ENCODE measurements at regions not wholly inside any gene's neighbourhood (a gene's known extent, or its start where the extent isn't known, plus 50 kb on each side); places are given as distances from the start of the nearest gene placed in this dataset.

GRCh38 chr11:129738242-129738641 is 77.4 kb upstream of the TMEM45B start:
- TF ChIP-seq EZH2 (IDR thresholded peaks at IDR 0.05; ENCODE audit: borderline replicate concordance, insufficient read depth, low read depth, low read length, poor library complexity, severe bottlenecking) (no peak), CTCF (IDR thresholded peaks at IDR 0.05) (no peak)
- no peaks in the 10 kb centered on the region for H3K9me3 ChIP-seq (ENCODE audit: control extremely low read depth in 1 of 3, control insufficient read depth in 2 of 3, insufficient read depth in 1 of 3, low read length in 2 of 3)
- Mint-ChIP-seq H3K4me3 (no peak overlapping the region), H3K27me3 (peaks cover 39% of the 10 kb centered on the region), H3K9me3 (ENCODE audit: insufficient read depth) (peaks cover 4% of the 10 kb centered on the region), H3K27ac (no peak overlapping the region), H3K4me1 (no peaks in the 10 kb centered on the region)
- no peak overlapping the region for H3K9ac ChIP-seq (ENCODE audit: low read length)
- H3K27me3 ChIP-seq (replicated peaks in 1 of 4; ENCODE audit: control extremely low read depth in 1 of 4, control insufficient read depth in 3 of 4, insufficient read depth in 4 of 4, low read length in 3 of 4), result peaks cover 0 to 8% (median 0%) of the 10 kb centered on the region in 4 experiments
- no peak overlapping the region for H3K4me3 ChIP-seq (ENCODE audit: control extremely low read depth in 1 of 5, extremely low read depth in 1 of 5, insufficient read depth in 1 of 5, low read depth in 2 of 5, low read length in 4 of 5)
- H2AFZ ChIP-seq (ENCODE audit: insufficient read depth, low read depth, low read length, poor library complexity, severe bottlenecking), result no peak overlapping the region
- no peak for DNase-seq
- WGBS (ENCODE audit: insufficient coverage), result 71% methylated on average over 1 of the region's 2 CpGs
- no peak for ATAC-seq (ENCODE audit: low read depth)
- ChIA-PET CTCF (no interaction called here), POLR2A (no interaction called here)
- H4K20me1 ChIP-seq (ENCODE audit: control insufficient read depth, insufficient read depth, low read length, poor library complexity, severe bottlenecking), result no peaks in the 10 kb centered on the region
- intact Hi-C loops (cut with micrococcal nuclease), result no loop called here
- no peaks in the 10 kb centered on the region for H3K4me1 ChIP-seq (ENCODE audit: control insufficient read depth in 2 of 2, insufficient read depth in 2 of 2, low read length in 2 of 2)
- no peak overlapping the region for H3K27ac ChIP-seq (ENCODE audit: low read length in 2 of 2)
- H3K36me3 ChIP-seq (replicated peaks in 1 of 2; ENCODE audit: control extremely low read depth in 1 of 2, control insufficient read depth in 1 of 2, extremely low read depth in 1 of 2, insufficient read depth in 2 of 2, low read length in 1 of 2), result no peaks in the 10 kb centered on the region
- no peak overlapping the region for H3K4me2 ChIP-seq (replicated peaks; ENCODE audit: low read depth, low read length, poor library complexity, severe bottlenecking)
- H3K79me2 ChIP-seq (ENCODE audit: control insufficient read depth, insufficient read depth, low read length), result no peaks in the 10 kb centered on the region

- Histone ChIP-seq H3K4me2 (replicated peaks; ENCODE audit: low read depth, low read length, poor library complexity, severe bottlenecking) (no peak overlapping the region), H2AFZ (ENCODE audit: insufficient read depth, low read depth, low read length, poor library complexity, severe bottlenecking) (no peak overlapping the region), H3K27me3 (replicated peaks in 1 of 4; ENCODE audit: control extremely low read depth in 1 of 4, control insufficient read depth in 3 of 4, insufficient read depth in 4 of 4, low read length in 3 of 4) (peaks cover 0 to 8% (median 0%) of the 10 kb centered on the region in 4 experiments), H3K4me3 (ENCODE audit: control extremely low read depth in 1 of 5, extremely low read depth in 1 of 5, insufficient read depth in 1 of 5, low read depth in 2 of 5, low read length in 4 of 5) (no peak overlapping the region), H3K4me1 (ENCODE audit: control insufficient read depth in 2 of 2, insufficient read depth in 2 of 2, low read length in 2 of 2) (no peaks in the 10 kb centered on the region), H3K27ac (ENCODE audit: low read length in 2 of 2) (no peak overlapping the region), H3K36me3 (replicated peaks in 1 of 2; ENCODE audit: control extremely low read depth in 1 of 2, control insufficient read depth in 1 of 2, extremely low read depth in 1 of 2, insufficient read depth in 2 of 2, low read length in 1 of 2) (no peaks in the 10 kb centered on the region), H3K79me2 (ENCODE audit: control insufficient read depth, insufficient read depth, low read length) (no peaks in the 10 kb centered on the region), H3K9ac (ENCODE audit: low read length) (no peak overlapping the region), H4K20me1 (ENCODE audit: control insufficient read depth, insufficient read depth, low read length, poor library complexity, severe bottlenecking) (no peaks in the 10 kb centered on the region), H3K9me3 (ENCODE audit: control extremely low read depth in 1 of 3, control insufficient read depth in 2 of 3, insufficient read depth in 1 of 3, low read length in 2 of 3) (no peaks in the 10 kb centered on the region)
- peaks cover 4% of the 10 kb centered on the region for H3K9me3 Mint-ChIP-seq (ENCODE audit: insufficient read depth)
- H3K27me3 Mint-ChIP-seq, result peaks cover 29% of the 10 kb centered on the region
- 83% methylated on average over 1 of the region's 4 CpGs for WGBS (ENCODE audit: insufficient coverage)
- ChIA-PET POLR2A (no interaction called here), CTCF (no interaction called here)
- H3K4me1 Mint-ChIP-seq, result no peaks in the 10 kb centered on the region
- no peak for TF ChIP-seq CTCF (IDR thresholded peaks at IDR 0.05)
- TF ChIP-seq EZH2 (IDR thresholded peaks at IDR 0.05; ENCODE audit: borderline replicate concordance, insufficient read depth, low read depth, low read length, poor library complexity, severe bottlenecking), result no peak
- DNase-seq (no peak), ATAC-seq (ENCODE audit: low read depth) (no peak)
- H3K4me3 Mint-ChIP-seq, result no peak overlapping the region
- no peak overlapping the region for H3K27ac Mint-ChIP-seq
- intact Hi-C loops (cut with micrococcal nuclease), result no loop called here
Observed at GRCh38 chr11:129739339-129739738, 76.3 kb upstream of the TMEM45B start.

Data from B cell (primary cell).